GM12874 (cell line): ENCODE measurements at regions not wholly inside any gene's neighbourhood (a gene's known extent, or its start where the extent isn't known, plus 50 kb on each side); places are given as distances from the start of the nearest gene placed in this dataset.

Experiments used
- CTCF ChIP-seq: IDR thresholded peaks from 2 replicates; pipeline ENCODE4 v1.5.1; 2011; ENCODE audit warnings: low read depth, mild to moderate bottlenecking, control low read depth, low read length, moderate library complexity; ENCODE audit not compliant: insufficient read depth

- no peak for TF ChIP-seq CTCF
These were observed 180.3 kb upstream of the ZC3H12A start for GRCh38 chr1:37294096-37294495.

DNA sequence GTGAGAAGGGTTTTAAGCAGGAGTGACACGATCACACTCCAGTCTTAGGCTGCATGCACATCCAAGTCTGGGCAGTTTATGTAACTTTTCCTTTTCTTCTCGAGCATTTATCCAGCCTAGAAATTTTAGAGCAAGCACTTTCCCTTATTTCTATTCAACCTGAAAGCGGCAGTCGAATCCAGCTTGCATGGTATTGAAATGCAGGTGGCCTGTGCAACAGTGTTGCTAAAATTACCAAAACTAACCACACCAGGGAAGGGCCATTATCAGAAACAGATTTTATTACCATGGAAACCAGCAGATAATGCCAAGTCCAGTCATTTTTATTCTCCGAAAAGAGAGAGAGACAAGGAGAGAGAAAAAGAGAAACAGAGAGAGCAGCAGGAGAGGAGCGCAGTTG is 179.9 kb upstream of the ZC3H12A start:
- no peak for TF ChIP-seq CTCF

DNA sequence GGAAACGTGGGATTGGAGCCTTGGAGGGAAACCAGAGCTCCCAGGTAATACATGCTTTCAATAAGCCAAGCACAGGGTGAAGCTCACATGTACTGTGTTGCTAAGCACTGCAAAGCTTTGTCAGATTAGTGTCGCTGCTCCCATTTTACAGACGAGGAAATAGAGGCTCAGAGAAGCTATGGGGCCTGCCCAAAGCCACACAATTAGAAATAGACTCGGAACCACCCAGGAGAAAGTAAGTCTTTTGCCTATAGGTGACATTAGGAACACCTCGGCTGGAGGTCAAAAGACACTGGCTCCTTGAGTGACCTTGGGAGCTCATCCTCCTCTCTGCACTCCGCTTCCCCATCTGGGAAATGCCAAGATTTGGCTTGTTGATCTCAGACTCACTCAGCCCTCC is 175.6 kb upstream of the ZC3H12A start:
- no peak for TF ChIP-seq CTCF

DNA sequence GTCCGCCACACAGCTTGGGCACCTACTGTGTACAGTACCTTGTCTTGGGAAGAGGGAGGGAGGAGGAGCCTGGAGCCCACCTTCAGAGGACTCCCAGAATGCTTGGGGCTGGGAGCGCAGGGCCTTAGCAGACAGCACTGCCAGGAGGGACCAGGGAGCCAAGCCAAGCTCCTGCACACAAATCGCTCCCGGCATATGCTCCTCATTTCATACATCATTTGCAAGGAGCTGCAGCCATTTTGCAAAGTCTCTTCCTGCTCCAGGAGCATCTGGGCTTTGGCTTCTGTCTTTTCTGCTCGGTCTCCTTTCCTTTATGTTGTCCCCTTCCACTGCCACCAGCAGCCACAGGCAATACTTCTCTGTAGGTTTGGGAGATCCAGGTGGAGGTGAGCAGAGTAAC is 175.2 kb upstream of the ZC3H12A start:
- no peak for TF ChIP-seq CTCF

DNA sequence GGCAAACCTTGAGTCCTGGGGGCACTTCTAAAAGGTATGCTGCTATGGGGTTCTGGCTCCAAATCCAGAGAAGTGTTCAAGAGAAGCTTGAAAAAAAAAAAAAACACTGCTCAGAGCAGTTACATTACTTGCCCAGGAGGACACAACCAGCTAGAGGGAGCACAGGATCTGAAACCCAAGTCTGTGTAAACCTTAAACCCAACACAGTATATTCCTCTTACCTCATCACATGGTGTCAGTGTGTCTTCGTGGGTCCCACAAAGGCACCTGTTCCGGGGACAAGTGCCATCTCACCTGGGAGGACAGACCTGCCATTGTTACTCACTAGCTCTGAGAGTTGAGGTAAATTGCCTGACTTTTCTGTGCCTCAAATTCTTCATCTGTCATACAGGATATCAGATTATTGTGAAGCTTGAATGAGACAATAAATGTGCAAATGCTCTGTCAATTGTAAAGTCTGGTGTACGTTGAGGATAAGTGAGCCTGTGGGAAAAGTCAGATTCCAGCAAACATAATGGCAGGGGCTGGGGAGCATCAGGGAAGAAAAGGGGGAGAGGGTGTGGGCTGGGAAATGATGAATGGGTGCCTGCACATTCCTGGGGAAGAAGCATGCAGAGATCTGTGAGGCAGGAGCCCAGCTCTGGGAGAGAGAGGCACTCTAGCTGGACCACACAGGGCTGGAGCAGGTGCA is 170.4 kb upstream of the ZC3H12A start:
- no peak for TF ChIP-seq CTCF

- no peak for TF ChIP-seq CTCF
These were observed 169.3 kb upstream of the ZC3H12A start for GRCh38 chr1:37305108-37305507.

DNA sequence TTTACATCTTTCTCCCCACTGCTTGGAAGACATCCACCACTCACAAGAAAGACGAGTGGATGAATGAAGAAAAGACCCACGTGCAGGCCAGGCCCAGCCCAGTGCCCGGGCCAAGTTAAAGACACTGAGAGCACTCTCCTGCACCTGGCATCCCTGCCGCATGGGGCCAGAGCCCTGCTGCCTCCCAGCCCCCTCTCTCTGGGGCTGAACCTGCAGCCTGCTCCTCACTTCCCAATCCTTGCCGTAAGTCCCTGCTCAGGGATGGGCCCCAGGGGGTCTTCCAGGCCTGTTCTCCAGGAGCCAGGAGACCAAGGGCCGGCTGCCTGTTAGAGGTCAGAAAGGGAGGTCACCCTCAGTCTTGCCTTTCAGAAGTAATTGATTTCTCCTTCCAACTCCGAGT is 168.5 kb upstream of the ZC3H12A start:
- no peak for TF ChIP-seq CTCF

DNA sequence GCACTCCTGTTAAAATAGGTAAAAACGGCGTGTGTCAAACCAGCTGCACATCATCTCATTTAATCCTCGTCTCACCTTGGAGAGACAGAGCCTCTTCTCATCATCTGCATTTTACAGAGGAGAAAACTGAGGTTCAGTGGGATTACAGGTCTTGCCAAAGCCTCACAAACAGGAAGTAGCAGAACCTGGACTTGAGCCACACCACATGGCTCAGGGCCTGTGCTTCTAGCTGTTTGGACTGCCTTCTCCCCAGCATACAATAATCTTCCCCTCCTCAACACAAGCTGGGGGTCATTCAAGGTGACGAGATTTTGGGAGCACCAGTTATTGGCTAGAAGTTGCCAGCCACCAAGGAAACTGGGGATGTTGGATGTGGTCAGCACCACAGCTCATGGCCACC is 167.9 kb upstream of the ZC3H12A start:
- TF ChIP-seq CTCF = no peak
